Prostate gland (tissue), 2 donors: ENCODE measurements at regions not wholly inside any gene's neighbourhood (a gene's known extent, or its start where the extent isn't known, plus 50 kb on each side); places are given as distances from the start of the nearest gene placed in this dataset.
"Not testable (repeated sequence)": the region's sequence is repeated elsewhere in the genome, so short reads cannot be mapped to it uniquely, and the experiment has no call there.

Source experiments
- DNase-seq: peaks from one replicate; pipeline ENCODE4 v3.0.0-alpha.2; 2019; ENCODE audit warnings: low spot score
- H3K27ac ChIP-seq, 2 donors: fragments of 200-600 bp; sonication (generic); 2 replicates each; pipeline ENCODE4 v1.5.1; 2017 to 2019
- H3K27me3 ChIP-seq: fragments of 200-600 bp; sonication (generic); replicated peaks from 2 replicates; pipeline ENCODE4 v1.5.1; 2019; ENCODE audit not compliant: insufficient read depth
- H3K36me3 ChIP-seq, 2 donors: fragments of 200-600 bp; sonication (generic); 1 replicate in 1 of 2; 2 replicates in 1 of 2; pipeline versions ENCODE4 v1.5.1 to v1.8.1; 2017 to 2019
- H3K4me1 ChIP-seq: fragments of 200-600 bp; sonication (generic); replicated peaks from 2 replicates; pipeline ENCODE4 v1.5.1; 2019
- H3K4me3 ChIP-seq, 2 donors: fragments of 200-600 bp; sonication (generic); 2 replicates each; pipeline ENCODE4 v1.5.1; 2017 to 2019
- H3K9me3 ChIP-seq: fragments of 200-600 bp; sonication (generic); 2 replicates; pipeline ENCODE4 v1.5.1; 2017
- whole genome bisulfite sequencing: methylation state at CpG from one replicate; pipeline ENCODE4 v1.1.5; 2018; 5-methylcytosine and 5-hydroxymethylcytosine counted together
- intact Hi-C: fragments of 100-400 bp; cut with DNase I; formaldehyde crosslinking; loops from one replicate; pipeline ENCODE4 v1.14.2; 2022

DNA sequence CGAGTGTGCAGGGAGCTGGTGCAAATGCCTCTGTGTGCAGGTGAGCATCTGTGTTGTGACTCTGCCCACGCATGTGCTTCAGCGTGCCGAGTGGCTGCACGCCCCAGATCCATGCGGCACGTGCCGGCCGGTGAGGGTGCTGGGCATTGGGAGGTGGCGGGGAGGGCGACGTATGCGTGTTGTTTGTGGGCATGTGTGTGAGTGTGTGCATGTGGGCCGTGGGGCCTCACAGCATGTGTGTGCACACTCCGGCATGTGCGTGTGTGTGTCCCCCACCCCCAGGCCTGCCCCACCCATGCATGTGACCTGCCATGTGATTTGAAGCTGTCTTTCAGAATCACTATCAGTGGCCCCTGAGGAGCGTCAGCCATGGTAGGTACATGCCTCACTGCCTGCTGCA is 97.7 kb upstream of the ZSCAN2 start:
- H3K4me1 ChIP-seq, H3K27ac ChIP-seq, intact Hi-C loops, H3K36me3 ChIP-seq, H3K4me3 ChIP-seq, DNase-seq, H3K27me3 ChIP-seq, H3K9me3 ChIP-seq: not testable (repeated sequence)
- no CpG with 5 or more reads among the region's 17 CpGs for WGBS

DNA sequence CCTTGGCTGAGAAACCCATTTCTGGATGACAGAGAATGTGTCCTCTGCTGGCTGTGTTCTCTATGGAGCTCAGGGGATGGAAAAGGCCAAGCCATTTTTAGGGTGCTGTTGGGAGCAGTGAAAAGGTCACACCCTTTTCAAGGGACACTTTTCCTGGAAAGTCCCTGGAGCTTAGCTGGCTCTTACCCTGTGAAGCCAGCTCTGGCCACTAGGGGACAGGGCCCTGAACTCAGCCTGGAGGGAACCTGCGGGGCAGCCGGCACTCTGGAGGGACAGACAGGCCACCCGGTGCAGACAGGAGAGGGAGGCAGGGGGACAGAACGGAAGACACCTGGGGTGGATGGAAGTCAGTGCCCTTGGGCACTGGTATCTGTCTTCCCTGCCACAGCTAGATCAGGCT is 95.3 kb upstream of the ZSCAN2 start:
- H3K4me3 ChIP-seq, intact Hi-C loops, DNase-seq, H3K9me3 ChIP-seq, H3K36me3 ChIP-seq, H3K27ac ChIP-seq, H3K4me1 ChIP-seq, H3K27me3 ChIP-seq: not testable (repeated sequence)
- no CpG with 5 or more reads among the region's 4 CpGs for WGBS

DNA sequence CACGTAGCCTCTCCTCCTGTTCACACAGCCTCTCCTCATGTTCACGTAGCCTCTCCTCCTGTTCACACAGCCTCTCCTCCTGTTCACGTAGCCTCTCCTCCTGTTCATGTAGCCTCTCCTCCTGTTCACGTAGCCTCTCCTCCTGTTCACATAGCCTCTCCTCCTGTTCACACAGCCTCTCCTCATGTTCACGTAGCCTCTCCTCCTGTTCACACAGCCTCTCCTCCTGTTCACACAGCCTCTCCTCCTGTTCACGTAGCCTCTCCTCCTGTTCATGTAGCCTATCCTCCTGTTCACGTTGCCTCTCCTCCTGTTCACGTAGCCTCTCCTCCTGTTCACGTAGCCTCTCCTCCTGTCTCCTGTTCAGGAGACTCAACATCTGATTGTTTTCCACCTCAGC is 88.5 kb upstream of the ZSCAN2 start:
- not testable (repeated sequence) for H3K4me3 ChIP-seq

DNA sequence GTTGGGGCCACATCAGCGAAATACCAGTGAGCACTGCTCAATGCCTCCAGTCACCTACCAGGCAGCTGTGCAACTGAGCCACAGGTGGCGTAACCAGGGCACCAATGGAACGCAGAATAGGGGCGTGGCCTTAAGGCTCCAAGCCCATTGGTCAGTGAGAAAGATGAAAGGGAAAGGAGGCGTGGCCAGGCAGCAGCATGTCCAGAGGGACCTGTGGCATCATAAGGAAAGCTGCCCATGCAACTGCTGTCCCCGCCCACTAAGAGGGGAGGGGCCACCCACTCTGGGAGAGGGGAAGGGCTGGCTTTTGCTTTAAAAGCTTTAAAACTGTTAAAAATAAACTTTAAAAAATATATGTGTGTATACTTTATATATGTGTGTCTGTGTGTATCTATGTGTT is 84.0 kb upstream of the ZSCAN2 start:
- H3K9me3 ChIP-seq, H3K27ac ChIP-seq, intact Hi-C loops, H3K4me3 ChIP-seq, H3K4me1 ChIP-seq, H3K27me3 ChIP-seq, H3K36me3 ChIP-seq, DNase-seq: not testable (repeated sequence)
- 91% methylated on average over 5 of the region's 6 CpGs for WGBS

More for the DNA sequence above, 88.5 kb upstream of the ZSCAN2 start:
- DNase-seq, H3K4me1 ChIP-seq, H3K9me3 ChIP-seq, intact Hi-C loops, H3K36me3 ChIP-seq, H3K27ac ChIP-seq, H3K27me3 ChIP-seq: not testable (repeated sequence)
- WGBS = 92% methylated on average over 3 of the region's 9 CpGs

DNA sequence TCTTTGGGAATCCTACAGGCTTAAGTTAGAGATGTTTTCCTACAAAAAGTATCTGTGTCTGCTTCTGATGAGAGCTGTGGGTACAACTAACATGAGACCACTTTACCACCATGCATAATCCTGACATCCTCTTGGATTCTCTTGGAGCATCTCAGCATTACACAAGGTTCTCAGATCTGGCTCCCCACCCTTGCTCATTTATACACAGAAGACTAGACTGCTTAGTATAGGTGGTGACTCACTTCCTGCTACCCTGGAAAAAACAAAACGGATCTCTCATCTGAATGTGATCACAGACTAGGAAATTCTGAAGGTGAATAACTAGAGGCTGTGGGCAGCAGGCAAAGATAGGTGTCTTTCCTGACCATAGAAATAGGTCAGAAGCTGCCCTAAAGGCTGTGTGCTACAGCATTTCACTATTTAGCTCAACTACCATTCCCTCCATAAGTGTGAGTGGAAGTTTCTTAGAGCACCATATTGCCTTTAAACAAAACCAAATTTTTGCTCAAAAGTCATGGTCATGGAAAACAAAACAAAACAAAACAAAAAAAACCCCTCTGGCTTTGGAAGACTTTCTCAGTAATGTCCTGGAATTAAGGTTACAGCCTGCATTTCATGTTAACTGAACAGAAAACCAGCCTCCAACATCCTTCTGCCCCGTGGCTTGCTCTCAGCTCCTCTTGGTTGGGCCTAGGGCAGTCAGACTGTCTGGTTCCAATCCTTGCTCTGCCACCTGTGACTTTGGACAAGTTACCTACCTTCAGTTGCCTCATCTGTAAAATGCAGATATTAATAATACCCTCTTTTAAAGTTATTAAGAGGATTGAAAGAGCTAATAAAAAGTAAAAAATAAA is 75.1 kb upstream of the ZSCAN2 start:
- 40% methylated on average over 2 of the region's 2 CpGs for WGBS

DNA sequence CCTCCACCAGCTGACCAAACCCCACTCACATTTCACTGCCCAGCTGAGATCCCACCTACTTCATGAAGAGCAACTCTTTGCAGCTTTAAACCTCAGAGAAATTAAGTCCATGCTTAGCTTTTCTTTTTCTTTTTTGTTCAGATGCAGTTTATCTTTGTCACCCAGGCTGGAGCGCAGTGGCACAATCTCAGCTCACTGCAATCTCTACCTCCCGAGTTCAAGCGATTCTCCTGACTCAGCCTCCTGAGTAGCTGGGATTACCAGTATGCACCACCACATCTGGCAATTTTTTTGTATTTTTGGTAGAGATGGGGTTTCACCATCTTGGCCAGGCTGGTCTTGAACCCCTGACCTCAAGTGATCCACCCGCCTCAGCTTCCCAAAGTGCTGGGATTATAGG is 70.1 kb upstream of the ZSCAN2 start:
- H3K36me3 ChIP-seq, intact Hi-C loops, H3K4me1 ChIP-seq, H3K4me3 ChIP-seq, H3K27ac ChIP-seq, H3K27me3 ChIP-seq, H3K9me3 ChIP-seq, DNase-seq: not testable (repeated sequence)
- 97% methylated on average over 4 of the region's 4 CpGs for WGBS

More for the DNA sequence above, 75.1 kb upstream of the ZSCAN2 start:
- H3K27me3 ChIP-seq, DNase-seq, H3K36me3 ChIP-seq, H3K27ac ChIP-seq, intact Hi-C loops, H3K4me1 ChIP-seq, H3K9me3 ChIP-seq, H3K4me3 ChIP-seq: not testable (repeated sequence)

DNA sequence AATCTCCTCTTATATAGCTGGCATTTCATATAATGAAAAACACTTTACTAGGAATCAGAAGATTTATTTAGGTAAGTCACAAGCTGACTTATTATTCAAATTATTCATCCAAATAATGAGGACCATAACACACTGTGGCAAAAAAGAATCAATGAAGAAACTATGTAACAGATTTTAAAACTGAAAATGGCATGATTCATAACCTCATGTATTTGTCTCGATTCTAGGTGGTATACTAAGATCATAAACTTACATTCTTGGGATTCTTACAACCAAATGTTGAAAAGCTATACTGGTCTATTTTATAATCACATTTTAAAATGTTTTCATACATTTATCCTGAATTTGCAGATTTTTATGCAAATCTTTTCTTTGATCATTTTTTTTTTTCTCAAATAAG is 69.6 kb upstream of the ZSCAN2 start:
- H3K27ac ChIP-seq, DNase-seq, H3K4me3 ChIP-seq, H3K4me1 ChIP-seq, H3K36me3 ChIP-seq, H3K9me3 ChIP-seq, H3K27me3 ChIP-seq, intact Hi-C loops: not testable (repeated sequence)
- WGBS = 77% methylated on average over 1 of the region's 1 CpG

DNA sequence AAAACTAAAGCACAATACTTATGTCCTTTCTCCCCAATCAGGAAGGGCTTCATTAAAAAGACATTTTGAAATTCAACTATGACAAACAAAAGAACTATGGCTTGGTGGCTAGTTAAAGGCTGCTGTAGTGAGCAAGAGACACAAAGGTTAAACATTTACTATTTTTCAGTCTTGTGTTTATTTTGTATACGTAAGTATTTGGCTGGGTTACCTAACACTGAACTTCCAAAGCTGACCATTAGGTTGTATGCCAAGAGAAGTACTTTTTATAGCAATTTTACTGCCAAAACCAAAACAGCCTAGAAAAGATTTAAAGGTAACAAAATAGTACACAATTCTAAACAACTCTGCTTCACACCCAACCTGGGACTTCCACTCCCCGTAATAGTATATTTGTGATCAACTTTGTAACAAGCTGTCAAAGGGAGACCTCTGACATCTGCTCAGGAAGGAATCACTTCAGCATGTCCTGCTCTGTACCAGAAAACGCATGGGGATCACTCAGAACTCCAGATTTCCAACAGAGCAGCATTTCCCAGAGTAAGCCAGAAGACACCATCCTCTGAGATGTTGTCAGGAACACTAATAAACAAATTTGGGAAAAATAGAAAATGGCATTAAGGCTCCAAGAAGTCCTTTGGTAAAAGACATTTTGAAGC is 69.0 kb upstream of the ZSCAN2 start:
- WGBS = 48% methylated on average over 3 of the region's 3 CpGs
- H3K27ac ChIP-seq, intact Hi-C loops, H3K36me3 ChIP-seq, H3K27me3 ChIP-seq, DNase-seq, H3K4me1 ChIP-seq, H3K9me3 ChIP-seq, H3K4me3 ChIP-seq: not testable (repeated sequence)

DNA sequence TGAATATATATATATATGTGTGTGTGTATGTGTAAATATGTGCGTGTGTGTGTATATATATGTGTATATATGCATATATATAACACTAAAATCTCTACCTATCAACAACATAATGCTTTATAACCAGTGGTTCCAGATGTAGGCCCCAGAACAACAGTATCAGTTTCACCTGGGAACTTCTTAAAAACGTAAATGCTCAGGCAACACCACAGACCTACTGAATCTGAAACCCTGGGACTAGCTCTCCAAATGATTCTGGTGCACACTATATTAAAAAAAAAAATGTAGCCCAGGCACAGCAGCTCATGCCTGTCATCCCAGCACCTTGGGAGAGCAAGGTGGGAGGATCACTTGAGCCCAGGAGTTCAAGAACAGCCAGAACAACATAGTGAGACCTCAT is 67.1 kb upstream of the ZSCAN2 start:
- H3K27ac ChIP-seq, H3K9me3 ChIP-seq, DNase-seq, H3K4me3 ChIP-seq, H3K36me3 ChIP-seq, H3K4me1 ChIP-seq, H3K27me3 ChIP-seq, intact Hi-C loops: not testable (repeated sequence)
- 100% methylated on average over 2 of the region's 2 CpGs for WGBS

DNA sequence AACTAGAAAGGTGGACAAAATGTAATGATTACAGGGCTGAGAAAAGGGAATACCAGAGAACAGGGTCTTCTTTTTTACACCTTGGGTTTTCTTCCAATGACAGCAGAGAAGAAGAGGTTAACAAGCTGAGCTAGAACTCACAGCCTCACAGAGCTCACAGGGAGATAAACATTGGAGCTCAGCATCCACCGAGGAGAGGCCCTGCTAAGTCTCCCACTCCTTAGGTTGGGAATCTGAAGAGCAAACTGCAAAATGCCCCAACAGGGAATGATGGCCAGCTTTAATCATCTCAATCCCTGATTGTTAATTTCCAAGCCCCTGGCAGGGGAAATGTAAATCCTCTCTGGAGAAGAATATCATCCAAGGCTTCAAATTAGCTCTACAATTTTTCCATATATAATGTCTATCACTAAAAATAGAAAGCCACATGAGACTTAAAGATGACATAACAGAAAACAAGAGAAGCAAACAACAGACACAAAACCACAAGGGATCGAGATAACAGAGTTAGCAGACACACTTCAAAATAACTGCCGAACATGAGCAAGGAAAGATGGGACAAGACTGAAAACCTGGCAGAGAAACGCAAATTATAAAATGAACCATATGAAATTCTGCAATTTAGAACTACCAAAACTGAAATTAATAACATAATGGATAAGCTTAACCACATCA is 66.1 kb upstream of the ZSCAN2 start:
- H3K9me3 ChIP-seq, intact Hi-C loops, H3K27me3 ChIP-seq, DNase-seq, H3K4me1 ChIP-seq, H3K36me3 ChIP-seq, H3K27ac ChIP-seq, H3K4me3 ChIP-seq: not testable (repeated sequence)
- 69% methylated on average over 4 of the region's 4 CpGs for WGBS

DNA sequence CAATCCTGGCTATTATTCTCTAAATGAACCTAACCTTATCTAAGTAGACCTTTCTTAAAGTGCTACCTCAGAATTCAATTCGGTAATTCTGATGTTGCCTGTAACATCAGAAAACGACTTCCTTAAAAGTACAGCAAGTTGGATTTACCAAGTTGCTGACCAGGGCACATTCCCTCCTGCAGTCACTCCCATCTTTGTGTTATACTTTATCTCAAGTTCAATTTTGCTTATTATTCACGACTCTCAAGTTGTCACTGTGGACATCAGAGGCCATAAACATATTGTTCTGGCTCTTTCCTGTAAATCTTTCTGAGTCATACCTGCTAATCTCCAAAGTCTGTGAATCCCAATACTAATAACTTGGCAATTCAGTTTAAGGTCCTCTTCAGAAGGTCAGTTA is 64.6 kb upstream of the ZSCAN2 start:
- DNase-seq = not testable (repeated sequence)
- WGBS = 61% methylated on average over 3 of the region's 3 CpGs

DNA sequence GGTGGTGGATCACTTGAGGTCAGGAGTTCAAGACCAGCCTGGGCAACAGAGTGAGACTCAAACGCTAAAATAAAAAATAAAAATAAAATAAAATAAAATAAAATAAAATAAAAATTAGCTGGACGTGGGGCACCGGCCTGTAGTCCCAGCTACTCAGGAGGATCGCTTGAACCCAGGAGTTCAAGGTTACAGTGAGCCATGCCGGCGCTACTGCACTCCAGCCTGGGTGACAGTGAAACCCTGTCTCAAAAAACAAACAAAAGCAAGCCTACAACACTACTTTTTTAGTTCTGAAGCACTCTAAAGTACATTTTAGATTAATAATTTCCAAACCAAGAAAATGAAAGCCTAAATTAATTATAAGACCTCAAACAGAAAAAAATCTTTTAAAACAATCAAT is 56.2 kb upstream of the ZSCAN2 start:
- H3K9me3 ChIP-seq, H3K4me3 ChIP-seq, intact Hi-C loops, H3K27me3 ChIP-seq, H3K4me1 ChIP-seq, DNase-seq, H3K36me3 ChIP-seq, H3K27ac ChIP-seq: not testable (repeated sequence)
- WGBS = 98% methylated on average over 6 of the region's 6 CpGs

More for the DNA sequence above, 64.6 kb upstream of the ZSCAN2 start:
- H3K9me3 ChIP-seq, intact Hi-C loops, H3K27ac ChIP-seq, H3K4me1 ChIP-seq, H3K36me3 ChIP-seq, H3K4me3 ChIP-seq, H3K27me3 ChIP-seq: not testable (repeated sequence)
